CD4-positive, alpha-beta T cell treated with Interleukin-10 for 1 hour (primary cell): ENCODE measurements at regions not wholly inside any gene's neighbourhood (a gene's known extent, or its start where the extent isn't known, plus 50 kb on each side); places are given as distances from the start of the nearest gene placed in this dataset.

Source experiments
- DNase-seq: peaks from one replicate; pipeline ENCODE4 v3.0.0-alpha.2; 2020

DNA sequence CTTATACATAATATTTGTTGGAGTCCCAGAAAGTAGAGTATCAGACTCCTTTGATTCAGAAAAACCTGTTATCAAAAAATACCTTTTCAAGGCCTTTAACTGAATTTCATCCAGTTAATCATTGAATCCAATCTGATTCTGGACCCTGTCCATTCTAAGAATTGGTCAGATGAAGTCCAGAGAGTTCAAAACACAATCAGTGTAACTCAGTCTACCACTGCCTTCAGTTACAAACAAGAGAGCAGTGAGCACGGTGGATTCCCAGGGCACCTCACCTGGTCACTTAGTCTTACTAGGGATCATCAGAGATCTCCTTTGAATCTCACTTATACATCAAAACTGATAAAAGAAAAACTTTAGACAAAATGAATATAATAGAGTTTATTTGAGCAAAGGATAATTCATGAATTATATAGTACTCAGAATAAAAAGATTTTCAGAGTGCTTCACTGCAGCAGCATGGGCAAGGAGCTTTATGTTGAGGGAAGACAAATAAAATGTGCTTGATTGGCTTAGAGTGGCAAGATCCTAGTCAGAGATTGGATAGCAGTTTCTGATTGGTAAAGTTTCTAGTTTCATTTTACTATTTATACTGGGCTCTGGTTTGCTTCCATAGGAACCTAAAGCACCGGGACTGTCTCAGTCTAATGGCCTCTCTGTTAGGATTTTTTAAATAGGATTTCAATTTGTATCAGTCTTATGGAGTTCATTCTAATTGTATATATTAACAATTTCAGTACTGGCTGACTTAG is 474.9 kb upstream of the GOLIM4 start:
- DNase-seq, result no peak

DNA sequence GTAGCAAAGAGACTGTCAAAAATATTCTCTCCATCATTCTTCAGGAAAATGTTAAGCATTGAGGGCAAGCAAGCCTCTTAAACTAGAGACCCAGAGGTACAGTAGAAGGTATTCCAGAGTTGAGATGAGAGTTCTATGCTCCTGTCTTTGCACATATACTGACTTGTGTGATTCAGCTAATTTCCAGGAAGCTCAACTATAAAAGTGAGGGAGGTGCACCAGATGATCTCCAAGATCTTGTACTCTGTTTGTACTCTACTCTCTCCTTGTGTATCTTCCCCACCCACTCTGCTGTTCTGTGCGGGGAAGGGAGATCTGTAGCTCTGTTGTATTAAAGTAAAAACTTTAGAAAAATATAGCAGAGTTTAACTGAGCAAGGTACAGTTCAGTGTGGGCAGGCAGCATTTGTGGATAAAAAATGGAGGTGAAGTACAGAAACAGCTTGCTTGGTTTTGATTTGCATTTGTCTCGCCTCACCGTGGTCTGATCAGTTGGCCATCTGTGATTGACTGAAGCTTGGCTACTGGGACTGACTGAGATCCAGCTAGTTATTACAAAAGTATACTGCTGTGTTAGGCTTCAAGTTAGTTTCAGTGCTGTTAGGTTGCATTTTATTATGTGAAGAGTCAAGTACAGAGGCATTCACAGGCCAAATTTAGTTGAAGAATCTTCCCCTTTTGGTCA is 463.1 kb upstream of the GOLIM4 start:
- DNase-seq, result no peak

DNA sequence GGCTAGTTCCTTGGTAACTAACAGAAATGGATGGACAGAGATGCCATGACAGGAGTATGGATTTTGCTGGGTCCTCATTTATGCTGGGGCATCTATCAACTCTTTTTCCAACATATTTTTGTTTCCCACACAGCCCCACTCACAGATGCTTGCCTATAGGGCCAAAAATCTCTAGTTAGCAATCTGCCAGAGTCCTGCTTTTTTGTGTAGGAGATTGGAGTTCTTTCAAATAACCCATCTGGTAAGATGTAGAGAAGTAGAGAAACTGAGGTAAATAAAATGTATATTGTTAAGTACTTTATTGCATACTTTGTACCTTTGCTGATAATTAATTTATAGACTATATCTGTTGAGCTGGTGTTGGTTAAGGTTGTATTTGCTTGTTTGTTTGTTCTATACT is 456.5 kb upstream of the GOLIM4 start:
- no peak for DNase-seq

DNA sequence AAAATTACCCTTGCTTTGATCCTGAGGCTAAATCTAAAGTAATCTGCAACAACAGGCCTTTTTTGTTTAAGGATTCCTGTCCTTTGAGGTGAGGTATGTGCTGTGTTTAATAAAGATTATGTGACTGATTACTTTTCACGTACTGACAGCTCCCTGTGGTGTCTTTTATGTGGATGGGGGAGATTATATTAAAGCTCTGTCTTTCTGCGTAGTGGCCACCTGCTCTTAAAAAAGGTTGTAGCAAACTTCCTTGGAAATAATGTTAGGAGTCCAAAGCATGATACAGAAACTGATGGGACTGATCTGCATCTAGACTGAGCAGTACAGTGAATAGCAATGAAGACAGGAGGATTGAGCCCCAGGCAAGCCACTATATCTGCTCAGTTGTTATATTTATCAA is 453.0 kb upstream of the GOLIM4 start:
- no peak for DNase-seq

DNA sequence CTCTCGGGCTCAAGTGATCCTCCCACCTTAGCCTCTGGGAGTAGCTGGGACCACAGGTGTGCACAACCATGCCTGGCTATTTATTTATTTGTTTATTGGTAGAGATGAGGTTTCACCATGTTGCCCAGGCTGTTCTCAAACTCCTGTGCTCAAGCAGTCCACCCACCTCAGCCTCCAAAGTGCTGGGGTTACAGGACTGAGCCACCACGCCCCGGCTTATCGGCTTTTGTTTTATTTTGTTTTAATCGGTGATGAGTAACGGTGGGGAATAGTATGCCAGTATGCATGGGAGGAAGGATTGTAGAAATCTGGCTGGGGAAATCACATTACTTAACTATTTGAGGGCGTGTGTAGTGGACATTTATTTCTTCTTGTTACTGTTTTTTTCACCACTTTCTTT is 451.0 kb upstream of the GOLIM4 start:
- no peak for DNase-seq

DNA sequence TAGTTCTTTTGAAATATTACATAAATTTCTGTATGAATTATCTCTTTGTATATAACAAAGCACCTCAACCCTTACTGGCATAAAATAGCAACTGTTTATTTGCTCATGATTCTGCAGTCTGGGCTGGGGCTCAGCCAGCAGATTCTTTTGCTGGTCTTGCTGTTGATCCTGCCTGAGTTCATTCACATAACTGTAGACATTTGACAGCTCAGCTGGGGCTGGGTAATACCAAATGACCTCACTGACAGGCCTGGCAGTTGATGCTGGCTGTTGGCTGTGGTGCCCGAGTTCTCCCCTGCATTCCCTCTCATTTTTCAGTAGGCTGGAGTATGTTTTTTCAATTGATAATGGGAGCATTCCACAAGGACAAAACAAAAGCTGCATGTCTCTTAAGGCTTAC is 449.9 kb upstream of the GOLIM4 start:
- no peak for DNase-seq

DNA sequence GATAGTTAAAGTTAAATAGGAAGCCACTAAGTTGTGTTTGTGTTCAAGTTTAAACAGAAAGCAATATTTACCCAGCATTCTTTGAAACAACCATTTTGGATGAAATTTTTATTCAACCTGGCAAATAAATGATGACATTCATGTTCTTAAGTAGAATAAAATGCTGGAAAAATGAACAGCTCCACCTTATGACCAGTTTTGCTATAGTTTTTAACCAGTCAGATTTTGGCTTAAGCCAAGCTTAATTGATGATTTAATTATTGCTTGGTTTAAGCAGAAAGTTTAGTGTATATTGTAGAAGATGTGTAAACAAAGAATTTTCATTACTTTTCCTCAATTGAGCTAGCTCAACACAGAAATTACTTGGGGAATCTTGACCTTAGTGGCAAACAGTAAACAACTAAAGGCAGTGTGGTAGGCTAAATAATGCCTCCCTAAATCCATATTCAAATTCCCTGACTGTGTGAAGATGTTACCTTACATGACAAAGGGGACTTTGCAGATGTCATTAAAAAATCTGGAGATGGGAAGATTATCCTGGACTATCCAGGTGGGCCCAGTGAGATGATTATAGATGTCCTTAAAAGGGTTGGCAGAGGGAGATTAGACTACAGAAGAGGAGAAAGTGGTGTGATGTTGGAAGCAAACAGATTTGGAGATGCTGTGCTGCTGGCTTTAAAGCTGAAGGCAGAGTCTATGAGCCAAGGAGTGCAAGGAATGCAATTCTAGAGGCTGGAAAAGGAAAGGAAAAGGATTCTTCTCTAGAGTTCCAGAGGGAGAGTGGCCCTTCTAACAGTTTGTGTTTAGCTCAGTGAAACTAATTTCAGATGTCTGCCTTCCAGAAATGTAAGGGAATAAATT is 448.6 kb upstream of the GOLIM4 start:
- DNase-seq, result no peak

DNA sequence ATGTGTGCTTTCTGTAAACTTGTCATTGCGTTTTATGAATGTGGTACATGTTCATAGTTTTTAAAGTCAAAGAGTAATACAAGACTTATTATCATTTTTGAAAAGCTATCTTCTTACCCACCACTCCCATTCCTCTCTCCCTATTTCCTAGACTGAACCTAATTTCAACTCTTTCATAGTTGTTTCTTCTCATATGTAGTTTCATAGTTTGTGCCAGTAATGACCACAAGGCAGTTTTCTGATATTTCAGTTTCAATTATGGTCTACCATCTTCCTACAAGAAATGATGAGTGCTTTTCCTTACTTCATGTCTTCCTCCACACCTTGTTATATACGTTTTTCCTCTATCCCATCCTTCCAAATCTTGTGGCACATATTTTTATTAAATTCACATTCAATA is 445.0 kb upstream of the GOLIM4 start:
- no peak for DNase-seq

DNA sequence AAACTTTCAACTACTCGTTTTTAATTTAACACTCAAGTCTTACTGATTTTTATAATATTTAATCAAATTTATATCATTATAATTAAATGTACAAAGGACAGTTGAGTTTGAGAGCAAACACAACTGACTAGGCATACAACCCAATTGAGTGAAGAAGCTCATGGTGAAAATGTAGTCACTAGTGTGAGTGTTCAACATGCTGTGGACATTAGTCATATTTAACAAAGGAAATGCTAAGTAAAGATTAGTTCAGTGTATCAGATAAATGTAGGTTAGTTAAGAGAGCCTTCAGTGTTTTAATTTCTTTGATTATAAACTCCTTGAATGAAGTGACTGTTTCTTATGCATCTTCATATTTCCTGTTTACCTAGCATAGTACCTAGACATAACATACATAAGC is 444.2 kb upstream of the GOLIM4 start:
- no peak for DNase-seq

DNA sequence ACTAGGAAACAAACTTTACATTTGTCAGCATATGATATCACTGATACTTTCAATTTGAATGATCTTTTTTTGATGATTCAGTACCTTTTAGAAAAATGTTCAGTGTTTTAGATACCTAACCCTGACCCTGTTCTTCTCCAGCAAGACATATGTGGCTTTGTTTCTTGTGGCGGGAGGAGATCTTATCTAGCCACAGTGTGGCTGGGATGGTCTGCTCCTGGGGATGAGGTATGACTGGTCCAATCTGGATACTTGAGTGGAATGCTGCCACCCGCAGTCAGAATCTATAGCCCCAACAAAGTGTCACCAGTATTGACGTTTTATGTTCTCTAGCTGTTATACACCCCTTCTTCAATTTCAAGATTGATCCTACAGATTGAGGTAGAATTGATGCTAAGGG is 439.0 kb upstream of the GOLIM4 start:
- DNase-seq, result no peak

DNA sequence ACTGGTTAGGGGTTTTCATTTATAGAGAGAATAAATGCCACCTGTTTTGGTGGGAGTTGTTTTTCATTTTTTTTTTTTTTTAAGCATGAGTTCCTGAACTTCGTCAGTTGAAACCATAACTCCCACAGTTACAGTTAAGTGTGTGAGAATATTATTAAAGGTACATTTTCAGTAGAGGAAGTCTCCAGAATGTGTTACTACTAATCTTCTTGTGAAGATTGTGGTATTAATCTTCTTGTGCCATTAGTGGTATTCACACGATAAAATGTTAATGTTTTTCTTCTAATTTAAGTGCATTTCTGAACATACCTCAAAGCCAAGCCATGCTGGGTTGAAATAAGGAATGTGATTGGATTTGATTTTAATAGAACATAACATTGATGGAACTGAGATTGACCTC is 437.9 kb upstream of the GOLIM4 start:
- DNase-seq, result no peak

DNA sequence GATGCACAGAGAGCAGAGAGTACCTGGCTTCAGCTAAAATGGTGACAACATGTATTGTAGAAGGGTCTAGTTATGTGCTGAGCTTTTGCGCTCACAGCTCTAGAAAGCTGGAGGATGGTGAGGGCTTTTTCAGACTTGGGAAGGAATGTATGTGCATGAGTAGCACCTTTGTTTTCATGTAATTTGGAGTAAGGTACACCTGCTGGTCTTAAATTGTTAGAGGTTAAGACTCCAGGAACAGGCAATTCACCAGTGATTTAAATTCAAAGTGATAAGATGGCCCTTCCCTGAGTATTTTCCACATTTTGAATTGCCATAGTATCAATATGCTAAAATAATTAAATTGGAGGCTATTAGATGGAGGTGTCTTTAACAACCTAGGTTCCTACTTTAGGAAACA is 436.4 kb upstream of the GOLIM4 start:
- DNase-seq, result no peak

DNA sequence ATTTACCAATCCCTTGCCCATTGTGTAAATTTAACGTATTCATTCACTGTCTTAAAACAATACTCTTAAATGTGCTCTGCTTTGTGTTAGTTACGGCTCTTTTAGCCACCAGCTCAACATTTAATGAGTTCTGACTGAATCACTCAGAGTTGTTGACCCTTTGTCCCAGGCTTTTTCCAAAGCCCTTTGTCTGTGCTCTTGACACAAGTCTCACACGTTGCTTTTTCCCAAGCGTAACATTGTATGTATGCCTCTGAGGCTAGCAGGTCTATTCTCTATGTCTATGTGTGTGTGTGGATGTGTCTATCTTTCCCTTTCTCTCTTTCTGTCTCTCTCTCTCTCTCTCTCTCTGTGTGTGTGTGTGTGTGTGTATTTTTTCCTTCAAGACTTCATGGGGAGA is 435.4 kb upstream of the GOLIM4 start:
- no peak for DNase-seq

DNA sequence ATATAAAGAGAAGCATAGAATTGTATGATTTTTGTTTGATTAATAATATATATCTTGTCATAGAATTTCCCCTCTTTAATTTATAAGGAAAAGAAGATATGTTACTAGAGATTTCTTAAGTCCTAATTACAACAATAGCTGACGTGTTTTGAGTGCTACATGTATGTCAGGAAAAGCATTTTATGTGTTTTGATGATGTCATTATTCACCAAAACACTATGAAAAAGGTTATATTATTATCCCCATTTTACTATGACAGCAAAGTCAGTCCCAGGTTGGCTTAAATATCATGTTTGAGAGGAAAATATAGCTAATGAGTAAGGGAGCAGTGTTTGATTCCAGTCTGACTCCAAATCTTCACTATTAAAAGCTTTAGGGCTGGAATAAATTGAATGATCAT is 428.4 kb upstream of the GOLIM4 start:
- no peak for DNase-seq

DNA sequence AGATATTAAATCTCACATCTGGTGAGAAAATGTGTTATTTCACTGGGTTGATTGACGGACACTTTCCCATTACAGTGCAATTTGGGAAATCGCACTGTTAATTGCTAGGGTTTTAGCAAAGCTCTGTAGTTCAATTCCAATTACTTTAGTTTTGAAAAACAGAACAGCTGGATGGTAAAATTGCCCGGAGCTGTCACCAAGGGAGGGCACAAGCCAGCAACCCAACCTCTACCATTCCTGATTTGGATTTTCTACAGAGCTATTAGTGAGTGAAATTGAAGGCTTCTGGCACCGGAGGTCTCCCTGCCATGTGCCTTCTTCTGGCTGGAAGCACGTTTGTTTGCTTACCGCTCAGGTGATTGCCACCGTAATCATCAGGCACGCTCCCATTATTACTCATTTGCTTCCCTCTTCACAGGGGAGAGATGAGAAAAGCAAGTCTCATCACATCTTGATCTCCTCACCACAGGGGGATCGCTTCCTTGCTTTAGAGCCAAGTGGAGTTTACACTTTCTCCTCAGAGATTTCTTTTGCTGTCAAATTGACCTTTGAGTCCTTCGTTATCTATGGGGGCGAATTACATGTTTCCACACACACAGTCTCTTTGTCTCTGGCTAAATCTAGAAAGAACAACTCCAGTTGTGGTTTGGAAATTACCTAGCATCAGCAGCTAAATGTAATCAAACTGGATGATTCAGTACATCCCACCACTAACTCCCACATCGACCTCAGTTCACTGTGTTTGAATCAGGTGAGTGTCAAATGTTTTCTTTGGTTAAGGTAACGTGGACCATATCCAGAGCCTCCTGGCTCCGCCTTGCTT is 421.7 kb upstream of the GOLIM4 start:
- DNase-seq, result no peak

DNA sequence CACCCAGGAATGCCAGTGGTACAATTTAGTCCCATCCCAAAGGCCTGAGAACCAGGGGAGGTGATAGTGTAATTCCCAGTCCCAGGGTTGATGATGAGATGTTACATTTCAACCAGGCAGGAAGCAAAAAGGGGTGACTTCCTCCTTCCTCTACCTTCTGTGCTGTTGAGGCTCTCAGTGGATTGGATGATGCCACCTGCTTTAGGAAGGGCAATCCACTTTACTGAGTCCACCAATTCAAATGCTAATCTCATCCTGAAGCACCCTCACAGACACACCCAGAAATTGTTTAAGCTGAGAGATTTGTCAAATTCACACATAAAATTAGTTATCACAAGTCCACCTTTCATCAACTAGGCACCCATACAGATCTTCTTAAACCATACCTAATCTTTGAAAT is 418.5 kb upstream of the GOLIM4 start:
- DNase-seq, result no peak

DNA sequence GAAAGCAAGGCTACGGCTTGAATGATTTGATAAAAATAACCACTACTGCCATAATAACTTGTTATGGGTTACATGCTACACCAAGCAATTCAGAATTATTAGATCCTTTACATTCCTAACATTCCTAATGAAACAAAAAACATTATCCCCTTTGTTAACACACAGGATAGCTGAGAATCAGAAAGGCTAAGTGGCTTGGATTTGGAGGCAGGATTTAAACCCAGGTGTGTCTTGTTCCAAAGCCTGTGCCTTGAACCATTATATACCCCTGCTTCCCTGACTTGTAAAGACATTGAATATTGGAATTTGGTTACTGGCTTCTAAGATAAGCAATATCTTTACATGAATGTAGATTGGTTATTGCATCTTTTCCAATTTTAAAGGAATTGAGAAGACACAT is 417.1 kb upstream of the GOLIM4 start:
- DNase-seq, result no peak

DNA sequence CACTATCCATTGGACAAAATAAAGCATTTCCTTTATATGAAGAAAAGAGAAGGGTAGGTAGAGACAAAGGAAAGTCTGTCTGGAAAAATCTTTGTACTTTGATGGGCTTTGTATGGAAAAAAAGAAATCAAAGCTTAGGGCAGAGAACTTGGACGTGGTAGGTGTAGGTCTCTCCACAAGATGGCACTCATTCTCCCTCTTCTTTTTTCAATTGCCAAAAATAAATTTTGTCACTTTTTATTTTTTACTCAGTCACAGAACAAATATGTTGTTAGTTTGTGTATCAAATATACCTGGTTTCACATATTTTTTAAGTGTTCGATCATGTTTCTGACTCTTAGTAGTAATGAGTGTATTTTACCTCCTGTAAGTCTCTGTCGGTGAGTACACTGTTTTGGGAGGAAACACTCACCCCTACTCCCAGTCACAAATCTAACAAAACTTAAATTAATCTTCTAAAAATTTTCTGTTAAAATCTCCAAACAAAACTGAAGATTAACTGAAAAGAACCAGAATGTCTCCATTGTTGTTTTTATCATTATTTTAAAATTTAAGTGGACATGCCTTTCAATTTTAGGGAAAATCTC is 415.8 kb upstream of the GOLIM4 start:
- DNase-seq, result no peak

DNA sequence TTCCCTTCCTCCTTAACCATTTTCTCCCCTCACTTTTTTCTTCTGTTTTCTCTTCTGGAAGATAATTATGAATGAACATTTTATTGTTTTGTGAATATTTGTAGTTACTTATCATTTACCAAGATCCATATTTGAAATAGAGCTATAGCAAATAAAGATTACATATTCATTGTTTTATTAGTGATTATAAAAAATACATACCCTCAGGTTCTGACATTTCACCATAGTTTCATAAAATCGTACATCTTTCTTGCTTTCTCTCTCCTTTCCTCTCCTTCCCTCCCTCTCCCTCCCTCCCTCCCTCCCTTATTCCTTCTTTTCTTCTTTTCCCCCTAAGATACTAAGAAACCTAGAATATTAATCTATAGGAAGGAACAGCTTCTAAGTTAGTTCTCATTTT is 410.9 kb upstream of the GOLIM4 start:
- DNase-seq, result no peak

DNA sequence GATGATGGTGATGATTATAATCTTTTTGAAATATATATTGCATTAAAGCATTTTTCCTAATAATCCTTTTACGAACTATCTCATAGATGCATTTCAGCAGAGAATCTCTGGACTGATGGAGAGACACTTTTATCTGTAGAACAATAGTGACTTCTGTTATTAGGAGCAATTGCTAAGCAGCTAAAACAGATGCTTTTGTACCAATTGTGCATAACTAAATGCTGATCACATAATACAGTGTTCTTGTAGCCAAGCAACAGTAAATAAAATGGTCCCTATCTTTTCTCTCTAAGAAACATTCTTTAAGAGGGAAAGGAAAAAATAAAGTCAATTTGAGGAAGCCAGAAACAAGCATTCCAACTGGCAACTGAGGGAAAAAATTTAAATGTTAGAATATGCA is 405.8 kb upstream of the GOLIM4 start:
- DNase-seq, result no peak

DNA sequence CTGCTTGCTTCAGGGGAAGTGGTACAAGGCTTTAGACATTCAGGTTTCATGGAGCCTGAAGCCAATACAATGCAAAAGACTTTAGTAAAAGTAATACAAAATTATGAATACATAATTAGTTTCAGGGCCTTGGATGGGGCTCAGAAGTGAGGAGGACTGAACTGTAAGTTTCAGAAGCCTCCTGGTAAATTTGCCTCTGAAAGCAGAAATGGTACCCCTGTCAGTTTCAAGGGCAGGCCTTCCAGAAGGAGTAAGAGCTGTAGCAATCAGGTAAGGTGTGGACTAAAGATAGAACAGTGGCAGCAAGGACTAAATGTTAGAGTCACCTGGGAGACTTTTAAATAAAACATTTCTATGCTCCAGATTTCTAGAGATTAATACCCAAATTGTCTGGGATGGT is 402.5 kb upstream of the GOLIM4 start:
- DNase-seq, result no peak

DNA sequence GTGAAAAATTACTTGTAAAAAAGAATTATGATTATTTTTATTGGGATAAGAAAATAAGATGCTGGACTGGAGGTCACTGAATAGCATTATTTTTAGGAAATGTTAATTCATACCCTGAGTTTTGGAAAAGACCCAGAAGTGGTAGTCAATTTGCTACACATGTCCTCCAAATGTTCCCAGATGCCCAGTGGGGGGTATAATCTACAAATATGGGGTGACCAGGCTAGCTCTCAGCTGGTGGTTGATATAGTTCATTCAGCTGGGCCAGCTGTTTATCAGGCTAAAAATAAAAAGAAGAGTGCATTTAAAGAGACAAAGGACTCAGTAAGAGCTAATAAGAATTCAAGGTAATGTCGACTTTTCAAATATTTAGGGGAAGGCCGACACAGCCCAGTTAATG is 402.0 kb upstream of the GOLIM4 start:
- no peak for DNase-seq

DNA sequence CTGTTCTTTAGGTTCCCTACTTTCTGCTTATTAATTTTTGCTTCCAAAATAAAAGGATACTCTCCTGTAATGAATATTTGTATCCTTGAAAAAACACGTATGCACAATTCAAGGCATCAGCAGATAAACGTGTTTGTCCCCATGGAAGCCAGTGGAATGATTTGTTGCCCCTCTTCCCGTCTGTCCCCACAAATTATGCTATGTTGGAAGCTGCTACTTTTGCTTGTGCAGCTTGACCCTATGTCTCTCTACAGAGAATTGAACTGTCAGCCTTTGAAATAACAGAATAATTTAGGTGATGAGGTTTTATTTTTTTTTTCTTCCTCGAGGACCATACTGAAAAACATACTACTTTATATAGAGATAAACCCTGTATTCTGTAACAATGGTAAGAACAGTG is 401.5 kb upstream of the GOLIM4 start:
- DNase-seq, result no peak
